OCI-LY7 (cell line): ENCODE measurements at regions not wholly inside any gene's neighbourhood (a gene's known extent, or its start where the extent isn't known, plus 50 kb on each side); places are given as distances from the start of the nearest gene placed in this dataset.

ENCODE experiments used
- BruUV-seq: library from RNA; stranded (reverse); fragments of 400-500 nt; replicated peaks from 2 replicates; lab custom pipeline; 2021; lab: Mats Ljungman, UMichigan
- CTCF ChIA-PET: fragments of 300-600 bp; sonication (Branson Sonifier 250); formaldehyde crosslinking; loops from one replicate; lab custom pipeline; 2022; ENCODE audit warnings: antibody characterized with exemption; ENCODE audit not compliant: unreplicated experiment; lab: Charles Lee
- POLR2A ChIA-PET: fragments of 300-600 bp; sonication (Branson Sonifier 250); formaldehyde crosslinking; loops from one replicate; lab custom pipeline; 2022; ENCODE audit warnings: antibody characterized with exemption; lab: Charles Lee
- DNase-seq: peaks from one replicate; pipeline ENCODE4 v3.0.0-alpha.2; 2015; ENCODE audit warnings: low spot score
- H2AFZ ChIP-seq: fragments of 200-600 bp; sonication (generic), shearing (Covaris generic); 2 replicates; pipeline ENCODE4 v1.6.1; 2014; ENCODE audit warnings: mild to moderate bottlenecking, antibody characterized with exemption, low read length, moderate library complexity
- H3K27ac ChIP-seq: fragments of 200-600 bp; sonication (generic); 2 replicates; pipeline ENCODE4 v1.5.1; 2014; ENCODE audit warnings: mixed run types, low read depth, mild to moderate bottlenecking, moderate library complexity, low read length, inconsistent platforms; ENCODE audit not compliant: poor library complexity, severe bottlenecking
- H3K36me3 ChIP-seq: fragments of 200-600 bp; sonication (generic); 2 replicates; pipeline ENCODE4 v1.6.1; 2014; ENCODE audit warnings: mild to moderate bottlenecking, antibody characterized with exemption, low read length, moderate library complexity, mixed read lengths; ENCODE audit not compliant: insufficient read depth
- H3K4me1 ChIP-seq: fragments of 200-600 bp; sonication (generic); 2 replicates; pipeline ENCODE4 v1.5.1; 2014; ENCODE audit warnings: mild to moderate bottlenecking, low read length; ENCODE audit not compliant: insufficient read depth, poor library complexity, severe bottlenecking
- H3K4me2 ChIP-seq: fragments of 200-600 bp; sonication (generic); 2 replicates; pipeline ENCODE4 v1.6.1; 2014; ENCODE audit warnings: mild to moderate bottlenecking, low read length
- H3K4me3 ChIP-seq: fragments of 200-600 bp; sonication (generic); 2 replicates; pipeline ENCODE4 v1.5.1; 2014; ENCODE audit warnings: mild to moderate bottlenecking, low read depth, low read length; ENCODE audit not compliant: poor library complexity, severe bottlenecking
- H3K79me2 ChIP-seq: fragments of 200-600 bp; sonication (generic); 2 replicates; pipeline ENCODE4 v1.6.1; 2016; ENCODE audit warnings: low read depth, mild to moderate bottlenecking, low read length, moderate library complexity, mixed read lengths; ENCODE audit not compliant: insufficient read depth
- H3K9me2 ChIP-seq: fragments of 200-600 bp; sonication (generic); 2 replicates; pipeline ENCODE4 v1.6.1; 2016; ENCODE audit warnings: mild to moderate bottlenecking, low read length, mixed read lengths; ENCODE audit not compliant: insufficient read depth
- H3K9me3 ChIP-seq: fragments of 200-600 bp; sonication (generic); 2 replicates; pipeline ENCODE4 v1.6.1; 2014; ENCODE audit warnings: mild to moderate bottlenecking, mixed run types, low read length, mixed read lengths
- H4K20me1 ChIP-seq: fragments of 200-600 bp; sonication (generic); 2 replicates; pipeline ENCODE4 v1.6.1; 2014; ENCODE audit warnings: mild to moderate bottlenecking, antibody characterized with exemption, low read length, moderate library complexity, mixed read lengths; ENCODE audit not compliant: insufficient read depth
- CTCF ChIP-seq: fragments of 200-600 bp; sonication (generic); conservative IDR thresholded peaks from 2 replicates; pipeline ENCODE4 v1.5.1; 2014; ENCODE audit warnings: mild to moderate bottlenecking, antibody characterized with exemption, low read length, moderate library complexity, mixed read lengths
- EZH2phosphoT487 ChIP-seq: fragments of 200-600 bp; sonication (generic); IDR thresholded peaks from 2 replicates; pipeline ENCODE4 v1.6.1; 2018; ENCODE audit warnings: low read depth, borderline replicate concordance, mild to moderate bottlenecking, mixed run types, antibody characterized with exemption, low read length, moderate library complexity, mixed read lengths
- intact Hi-C: fragments of 100-400 bp; cut with micrococcal nuclease; formaldehyde crosslinking; loops from one replicate; pipeline ENCODE4 v1.10.0; 2022; ENCODE audit not compliant: unreplicated experiment

GRCh38 chr2:58667137-58667774, 426.1 kb upstream of the FANCL start:
- Histone ChIP-seq H3K79me2 (no peaks in the 10 kb centered on the region), H3K36me3 (no peaks in the 10 kb centered on the region), H2AFZ (no peak overlapping the region), H3K9me2 (no peaks in the 10 kb centered on the region), H4K20me1 (no peaks in the 10 kb centered on the region), H3K4me3 (no peak overlapping the region), H3K9me3 (no peaks in the 10 kb centered on the region), H3K4me2 (no peak overlapping the region), H3K27ac (no peak overlapping the region), H3K4me1 (no peaks in the 10 kb centered on the region)
- no peak for TF ChIP-seq CTCF
- ChIA-PET CTCF (no interaction called here), POLR2A (interaction anchor here (0.6 kb wide), 1 partner anchor 49 kb away, joined by 3 read pairs; no protein-coding TSS in a partner anchor)
- no TSS peak for BruUV-seq
- intact Hi-C loops, result no loop called here
- DNase-seq, result no peak

- H4K20me1 ChIP-seq, result no peaks in the 10 kb centered on the region
- intact Hi-C loops, result no loop called here
- H3K4me3 ChIP-seq, result no peak overlapping the region
- H3K79me2 ChIP-seq, result no peaks in the 10 kb centered on the region
- TF ChIP-seq EZH2phosphoT487 (no peak), CTCF (no peak)
- no peaks in the 10 kb centered on the region for H3K9me2 ChIP-seq
- no peak overlapping the region for H3K27ac ChIP-seq
- ChIA-PET POLR2A (interaction anchor here (1.0 kb wide), 1 partner anchor 14 kb away, joined by 3 read pairs; no protein-coding TSS in a partner anchor), CTCF (no interaction called here)
- BruUV-seq, result no TSS peak
- no peaks in the 10 kb centered on the region for H3K4me1 ChIP-seq
- H2AFZ ChIP-seq, result no peak overlapping the region
- H3K36me3 ChIP-seq, result no peaks in the 10 kb centered on the region
- H3K4me2 ChIP-seq, result no peak overlapping the region
- DNase-seq, result no peak
- H3K9me3 ChIP-seq, result no peaks in the 10 kb centered on the region
These were observed 425.3 kb upstream of the FANCL start for GRCh38 chr2:58666323-58666970.

- POLR2A ChIA-PET, result no interaction called here
- BruUV-seq, result no TSS peak
- Histone ChIP-seq H3K4me1 (no peaks in the 10 kb centered on the region), H3K27ac (no peak overlapping the region), H3K36me3 (no peaks in the 10 kb centered on the region), H3K4me3 (no peak overlapping the region), H3K9me3 (no peaks in the 10 kb centered on the region), H3K79me2 (no peaks in the 10 kb centered on the region), H3K9me2 (no peaks in the 10 kb centered on the region), H2AFZ (no peak overlapping the region), H4K20me1 (no peaks in the 10 kb centered on the region), H3K4me2 (no peak overlapping the region)
- CTCF ChIA-PET, result no interaction called here
- intact Hi-C loops, result no loop called here
- DNase-seq, result no peak
- TF ChIP-seq EZH2phosphoT487 (no peak), CTCF (no peak)
These were observed 424.0 kb upstream of the FANCL start for GRCh38 chr2:58665154-58665553.
